Stimulated activated naive CD8-positive, alpha-beta T cell treated with anti-CD3 and anti-CD28 coated beads, Interleukin-15, Interleukin-2, amounts not matched to agents 100 U/mL and 50 U/mL, for 24 hours (primary cell): ENCODE measurements at regions not wholly inside any gene's neighbourhood (a gene's known extent, or its start where the extent isn't known, plus 50 kb on each side); places are given as distances from the start of the nearest gene placed in this dataset.

Experiments
- ATAC-seq: fragments of 150-1000 bp; cut with Tn5 transposase; one replicate; pipeline ENCODE4 v1.10.0; 2021
- DNase-seq: peaks from one replicate; pipeline ENCODE4 v3.0.0; 2021

- DNase-seq, result no peak
- no peak for ATAC-seq
These were observed 370.7 kb downstream of the INSC start for GRCh38 chr11:15485432-15485831.

GRCh38 chr11:15489281-15489680 lies 374.6 kb downstream of the INSC start:
- ATAC-seq, result no peak
- DNase-seq, result no peak

- DNase-seq (no peak), ATAC-seq (no peak)
These were observed 375.8 kb downstream of the INSC start for GRCh38 chr11:15490535-15490934.

GRCh38 chr11:15493066-15493465 lies 378.3 kb downstream of the INSC start:
- DNase-seq, result no peak

GRCh38 chr11:15493921-15494620 lies 379.3 kb downstream of the INSC start:
- no peak for ATAC-seq

More at GRCh38 chr11:15493066-15493465, 378.3 kb downstream of the INSC start:
- ATAC-seq, result no peak

GRCh38 chr11:15494740-15495139 lies 380.0 kb downstream of the INSC start:
- ATAC-seq (no peak), DNase-seq (no peak)

More at GRCh38 chr11:15493921-15494620, 379.3 kb downstream of the INSC start:
- DNase-seq, result no peak

GRCh38 chr11:15495462-15495861 lies 380.7 kb downstream of the INSC start:
- ATAC-seq (no peak), DNase-seq (no peak)

- DNase-seq, result no peak
- no peak for ATAC-seq
These were observed 382.6 kb downstream of the INSC start for GRCh38 chr11:15497366-15497765.

- DNase-seq (no peak), ATAC-seq (no peak)
These were observed 385.0 kb downstream of the INSC start for GRCh38 chr11:15499674-15500073.

- ATAC-seq (no peak), DNase-seq (no peak)
These were observed 385.9 kb downstream of the INSC start for GRCh38 chr11:15500643-15501042.

GRCh38 chr11:15501566-15501965 lies 386.8 kb downstream of the INSC start:
- ATAC-seq, result no peak
- no peak for DNase-seq

GRCh38 chr11:15505155-15505554 lies 390.4 kb downstream of the INSC start:
- DNase-seq, result no peak

GRCh38 chr11:15507592-15507991 lies 392.9 kb downstream of the INSC start:
- DNase-seq (no peak), ATAC-seq (no peak)

More at GRCh38 chr11:15505155-15505554, 390.4 kb downstream of the INSC start:
- no peak for ATAC-seq

GRCh38 chr11:15509082-15509481 lies 394.4 kb downstream of the INSC start:
- ATAC-seq (no peak), DNase-seq (no peak)

- ATAC-seq (no peak), DNase-seq (no peak)
These were observed 404.5 kb downstream of the INSC start for GRCh38 chr11:15519124-15519791.

- no peak for DNase-seq
- no peak for ATAC-seq
These were observed 405.2 kb downstream of the INSC start for GRCh38 chr11:15519911-15520310.

- no peak for ATAC-seq
- no peak for DNase-seq
These were observed 408.8 kb downstream of the INSC start for GRCh38 chr11:15523543-15523942.

GRCh38 chr11:15525582-15525981 lies 410.9 kb downstream of the INSC start:
- ATAC-seq, result no peak
- no peak for DNase-seq

GRCh38 chr11:15526032-15526431 lies 411.3 kb downstream of the INSC start:
- DNase-seq (no peak), ATAC-seq (no peak)

GRCh38 chr11:15526859-15527450 lies 412.2 kb downstream of the INSC start:
- ATAC-seq (no peak), DNase-seq (no peak)

GRCh38 chr11:15532432-15532831 lies 417.7 kb downstream of the INSC start:
- ATAC-seq (no peak), DNase-seq (no peak)

GRCh38 chr11:15534266-15534665 lies 419.5 kb downstream of the INSC start:
- ATAC-seq (no peak), DNase-seq (no peak)

- DNase-seq, result no peak
These were observed 420.7 kb downstream of the INSC start for GRCh38 chr11:15535414-15535813.

More at GRCh38 chr11:15535414-15535813, 420.7 kb downstream of the INSC start:
- no peak for ATAC-seq
